ENCODE measurements at regions not wholly inside any gene's neighbourhood (a gene's known extent, or its start where the extent isn't known, plus 50 kb on each side); places are given as distances from the start of the nearest gene placed in this dataset.

GRCh38 chr4:66577922-66578321, 907.6 kb upstream of the EPHA5 start:
- no TSS peak for BruUV-seq (replicated peaks)
- ChIA-PET POLR2A (ENCODE audit: low non-redundant PET) (no interaction called here), CTCF (no interaction called here)
- H3K9me3 ChIP-seq (ENCODE audit: low read depth, low read length, poor library complexity, severe bottlenecking) = no peaks in the 10 kb centered on the region
- H3K4me3 ChIP-seq (ENCODE audit: low read depth, low read length, poor library complexity, severe bottlenecking) = no peak overlapping the region
- no peaks in the 10 kb centered on the region for H3K4me1 ChIP-seq (ENCODE audit: insufficient read depth, low read length, poor library complexity, severe bottlenecking)
- intact Hi-C loops (cut with micrococcal nuclease; ENCODE audit: unreplicated experiment) = no loop called here
- no peaks in the 10 kb centered on the region for H3K27me3 ChIP-seq (replicated peaks; ENCODE audit: insufficient read depth, low read depth, low read length, poor library complexity)
- no peaks in the 10 kb centered on the region for H3K36me3 ChIP-seq (ENCODE audit: insufficient read depth, low read length, poor library complexity, severe bottlenecking)
- no peak for DNase-seq (ENCODE audit: low spot score)
- TF ChIP-seq EZH2 (IDR thresholded peaks at IDR 0.05; ENCODE audit: borderline replicate concordance, low read depth, low read length, poor library complexity, severe bottlenecking) = no peak
- no peak for TF ChIP-seq CTCF (conservative IDR thresholded peaks at IDR 0.05; ENCODE audit: low read depth, low read length)
- no peak overlapping the region for H3K27ac ChIP-seq (ENCODE audit: low read depth, low read length, poor library complexity, severe bottlenecking)

DNA sequence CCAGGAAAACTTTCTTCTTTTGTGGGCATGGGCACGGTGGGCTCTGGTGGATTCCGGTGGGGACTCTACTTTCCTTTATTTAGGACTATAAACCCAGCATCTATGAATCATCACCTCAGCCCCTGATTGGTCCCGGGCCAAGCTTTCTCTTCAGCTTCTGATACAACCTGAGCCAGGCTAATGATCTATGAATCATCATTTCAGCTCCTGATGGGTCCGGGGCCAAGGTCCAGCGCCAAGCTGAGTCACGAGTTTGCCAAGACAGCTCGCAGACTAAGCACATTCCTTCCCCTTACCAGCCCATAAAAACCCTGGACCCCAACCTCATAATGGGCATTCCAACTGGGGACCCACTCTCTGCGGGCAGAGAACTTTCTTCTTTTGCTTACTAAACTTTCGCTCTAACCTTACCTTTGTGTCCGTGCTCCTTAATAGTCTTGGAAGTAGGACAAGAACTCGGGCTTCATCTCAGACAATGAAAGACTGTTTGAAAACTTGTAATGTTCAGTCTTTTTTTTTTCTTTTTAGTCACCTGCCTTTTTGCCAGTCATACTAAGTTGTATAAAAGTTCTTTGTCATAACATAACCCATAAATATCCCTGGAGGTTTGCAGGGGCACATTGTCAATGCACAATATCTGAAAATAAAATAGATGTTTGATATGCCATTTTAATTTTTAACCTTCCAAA, 904.9 kb upstream of the EPHA5 start:
- TF ChIP-seq EZH2 (IDR thresholded peaks at IDR 0.05; ENCODE audit: borderline replicate concordance, low read depth, low read length, poor library complexity, severe bottlenecking) (no peak), CTCF (conservative IDR thresholded peaks at IDR 0.05; ENCODE audit: low read depth, low read length) (no peak)
- POLR2A ChIA-PET (ENCODE audit: low non-redundant PET) = no interaction called here
- Histone ChIP-seq H3K36me3 (ENCODE audit: insufficient read depth, low read length, poor library complexity, severe bottlenecking) (no peaks in the 10 kb centered on the region), H3K4me3 (ENCODE audit: low read depth, low read length, poor library complexity, severe bottlenecking) (no peak overlapping the region), H3K9me3 (ENCODE audit: low read depth, low read length, poor library complexity, severe bottlenecking) (no peaks in the 10 kb centered on the region), H3K27ac (ENCODE audit: low read depth, low read length, poor library complexity, severe bottlenecking) (no peak overlapping the region), H3K4me1 (ENCODE audit: insufficient read depth, low read length, poor library complexity, severe bottlenecking) (no peaks in the 10 kb centered on the region), H3K27me3 (replicated peaks; ENCODE audit: insufficient read depth, low read depth, low read length, poor library complexity) (no peaks in the 10 kb centered on the region)
- CTCF ChIA-PET = no interaction called here
- BruUV-seq (replicated peaks) = no TSS peak
- intact Hi-C loops (cut with micrococcal nuclease; ENCODE audit: unreplicated experiment) = no loop called here
- DNase-seq (ENCODE audit: low spot score) = no peak

- intact Hi-C loops (cut with micrococcal nuclease; ENCODE audit: unreplicated experiment) = no loop called here
- no peak overlapping the region for H3K27ac ChIP-seq (ENCODE audit: low read depth, low read length, poor library complexity, severe bottlenecking)
- no peak overlapping the region for H3K4me3 ChIP-seq (ENCODE audit: low read depth, low read length, poor library complexity, severe bottlenecking)
- no peaks in the 10 kb centered on the region for H3K27me3 ChIP-seq (replicated peaks; ENCODE audit: insufficient read depth, low read depth, low read length, poor library complexity)
- POLR2A ChIA-PET (ENCODE audit: low non-redundant PET) = no interaction called here
- H3K9me3 ChIP-seq (ENCODE audit: low read depth, low read length, poor library complexity, severe bottlenecking) = no peaks in the 10 kb centered on the region
- no peak for DNase-seq (ENCODE audit: low spot score)
- H3K4me1 ChIP-seq (ENCODE audit: insufficient read depth, low read length, poor library complexity, severe bottlenecking) = no peaks in the 10 kb centered on the region
- no TSS peak for BruUV-seq (replicated peaks)
- no peaks in the 10 kb centered on the region for H3K36me3 ChIP-seq (ENCODE audit: insufficient read depth, low read length, poor library complexity, severe bottlenecking)
- TF ChIP-seq EZH2 (IDR thresholded peaks at IDR 0.05; ENCODE audit: borderline replicate concordance, low read depth, low read length, poor library complexity, severe bottlenecking) (no peak), CTCF (conservative IDR thresholded peaks at IDR 0.05; ENCODE audit: low read depth, low read length) (no peak)
- CTCF ChIA-PET = no interaction called here
Observed at GRCh38 chr4:66574145-66574978, 904.1 kb upstream of the EPHA5 start.
